Endothelial cell of umbilical vein (primary cell): ENCODE measurements at regions not wholly inside any gene's neighbourhood (a gene's known extent, or its start where the extent isn't known, plus 50 kb on each side); places are given as distances from the start of the nearest gene placed in this dataset.

ENCODE experiments used
- BruUV-seq: library from RNA; stranded (reverse); fragments of 400-500 nt; replicated peaks from 2 replicates; lab custom pipeline; 2021; lab: Mats Ljungman, UMichigan
- CTCF ChIA-PET: fragments of 300-600, 350-600 bp; sonication (Branson Sonifier 250); formaldehyde crosslinking; loops from one replicate; lab custom pipeline; 2021; ENCODE audit warnings: antibody characterized with exemption, inconsistent platforms; lab: Charles Lee
- POLR2A ChIA-PET: fragments of 300-600, 350-600 bp; sonication (Branson Sonifier 250); formaldehyde crosslinking; loops from one replicate; lab custom pipeline; 2021; ENCODE audit warnings: antibody characterized with exemption, inconsistent platforms; lab: Charles Lee
- DNase-seq: peaks from one replicate; pipeline ENCODE4 v3.0.0-alpha.2; 2011; ENCODE audit warnings: low read depth, low spot score
- FAIRE-seq: peaks from 2 replicates; lab custom pipeline; 2011; peaks lifted over from hg19 to GRCh38; lab: Jason Lieb, UNC
- H2AFZ ChIP-seq: 2 replicates; pipeline ENCODE4 v1.6.0; 2012; ENCODE audit warnings: low read depth, low read length, control low read depth, inconsistent platforms
- H3K27ac ChIP-seq: 2 replicates; pipeline ENCODE4 v1.5.1; 2011; ENCODE audit warnings: low read depth, mild to moderate bottlenecking, control low read depth, low read length, moderate library complexity; ENCODE audit not compliant: insufficient read depth
- H3K27me3 ChIP-seq, 2 experiments: 2 replicates each; pipeline versions ENCODE4 v1.6.0 to v1.6.1; 2011; ENCODE audit warnings: low read length in 2 of 2, mixed read lengths in 1 of 2; ENCODE audit not compliant: control insufficient read depth in 2 of 2, insufficient read depth in 2 of 2
- H3K36me3 ChIP-seq, 2 experiments: 2 replicates in 1 of 2; 3 replicates in 1 of 2; pipeline ENCODE4 v1.5.1; 2011; ENCODE audit warnings: low read length in 2 of 2, mild to moderate bottlenecking in 1 of 2, moderate library complexity in 1 of 2; ENCODE audit not compliant: control insufficient read depth in 2 of 2, insufficient read depth in 2 of 2; ENCODE audit errors: extremely low read depth in 1 of 2
- H3K4me1 ChIP-seq: 3 replicates; pipeline ENCODE4 v1.5.1; 2011; ENCODE audit warnings: mild to moderate bottlenecking, low read length; ENCODE audit not compliant: control insufficient read depth, insufficient read depth; ENCODE audit errors: extremely low read depth
- H3K4me2 ChIP-seq: 2 replicates; pipeline ENCODE4 v1.6.1; 2011; ENCODE audit warnings: low read length, control low read depth, mixed read lengths; ENCODE audit not compliant: insufficient read depth
- H3K4me3 ChIP-seq, 3 experiments: fragments of 200-600 bp in 1 of 3; sonication (generic), shearing (Covaris generic) in 1 of 3; replicated peaks in 1 of 3; 2 replicates each; pipeline ENCODE4 v1.5.1; 2011 to 2016; ENCODE audit warnings: control low read depth in 3 of 3, low read length in 3 of 3, mild to moderate bottlenecking in 2 of 3, inconsistent platforms in 1 of 3, low read depth in 1 of 3, moderate library complexity in 1 of 3; ENCODE audit not compliant: insufficient read depth in 1 of 3
- H3K79me2 ChIP-seq: 2 replicates; pipeline ENCODE4 v1.6.0; 2012; ENCODE audit warnings: low read length, inconsistent platforms; ENCODE audit not compliant: control insufficient read depth, insufficient read depth
- H3K9ac ChIP-seq: replicated peaks from 2 replicates; pipeline ENCODE3; 2011; ENCODE audit warnings: low read length, control low read depth; ENCODE audit not compliant: insufficient read depth; ENCODE audit errors: extremely low read depth
- H3K9me1 ChIP-seq: replicated peaks from 3 replicates; pipeline ENCODE4 v1.6.0; 2011; ENCODE audit warnings: mild to moderate bottlenecking, low read length; ENCODE audit not compliant: control insufficient read depth, insufficient read depth; ENCODE audit errors: extremely low read depth
- H3K9me3 ChIP-seq: replicated peaks from 2 replicates; pipeline ENCODE4 v1.5.1; 2012; ENCODE audit warnings: low read length, inconsistent platforms; ENCODE audit not compliant: control insufficient read depth, insufficient read depth
- H4K20me1 ChIP-seq: replicated peaks from 2 replicates; pipeline ENCODE3; 2011; ENCODE audit warnings: mild to moderate bottlenecking, low read length; ENCODE audit not compliant: control insufficient read depth, insufficient read depth; ENCODE audit errors: extremely low read depth
- CTCF ChIP-seq, 2 donors: IDR thresholded peaks; 1 replicate in 1 of 2; 2 replicates in 1 of 2; pipeline ENCODE4 v1.5.1; 2011; ENCODE audit warnings: low read length in 2 of 2, mild to moderate bottlenecking in 2 of 2, moderate library complexity in 2 of 2, control low read depth in 1 of 2, inconsistent platforms in 1 of 2, low read depth in 1 of 2; ENCODE audit not compliant: insufficient read depth in 1 of 2; ENCODE audit errors: extremely low read depth in 1 of 2
- EZH2 ChIP-seq: IDR thresholded peaks from 2 replicates; pipeline ENCODE4 v1.6.1; 2012; ENCODE audit warnings: borderline replicate concordance, low read depth, mild to moderate bottlenecking, moderate library complexity, low read length, inconsistent platforms; ENCODE audit not compliant: severe bottlenecking
- FOS ChIP-seq: IDR thresholded peaks from 2 replicates; pipeline ENCODE4 v1.6.1; 2011; ENCODE audit warnings: mild to moderate bottlenecking, low read length, moderate library complexity, borderline replicate concordance; ENCODE audit not compliant: insufficient read depth
- GATA2 ChIP-seq: IDR thresholded peaks from 2 replicates; pipeline ENCODE4 v1.7.0; 2011; ENCODE audit warnings: low read depth, mild to moderate bottlenecking, moderate library complexity, mixed read lengths, low read length; ENCODE audit not compliant: insufficient read length, insufficient read depth
- JUN ChIP-seq: IDR thresholded peaks from 2 replicates; pipeline ENCODE4 v1.6.1; 2011; ENCODE audit warnings: borderline replicate concordance, low read depth; ENCODE audit not compliant: insufficient read length, insufficient read depth
- MAX ChIP-seq: IDR thresholded peaks from 2 replicates; pipeline ENCODE4 v1.6.1; 2011; ENCODE audit not compliant: insufficient read depth, insufficient read length
- MYC ChIP-seq: IDR thresholded peaks from one replicate; pipeline ENCODE4 v1.6.1; 2011; ENCODE audit warnings: mild to moderate bottlenecking, low read depth, low read length
- POLR2A ChIP-seq: IDR thresholded peaks from 2 replicates; pipeline ENCODE4 v1.6.1; 2012; ENCODE audit warnings: low read depth, mild to moderate bottlenecking, control low read depth, low read length
- POLR2AphosphoS5 ChIP-seq: IDR thresholded peaks from 2 replicates; pipeline ENCODE4 v1.6.1; 2012; ENCODE audit warnings: low read depth, mild to moderate bottlenecking, control low read depth, low read length, moderate library complexity; ENCODE audit not compliant: insufficient read depth
- dilution Hi-C: fragments of 300-500 bp; cut with MboI; formaldehyde crosslinking; loops from one replicate; pipeline ENCODE4 v1.15.0; 2019; ENCODE audit warnings: low sequenced_read_pairs; ENCODE audit not compliant: extremely low pct_ligation_motif_present
- intact Hi-C: fragments of 100-400 bp; cut with micrococcal nuclease; formaldehyde crosslinking; loops from one replicate; pipeline ENCODE4 v1.10.0; 2022

GRCh38 chr7:106420736-106421135 lies 136.0 kb upstream of the NAMPT start:
- DNase-seq: no peak
- Histone ChIP-seq H3K9me1 (no peaks in the 10 kb centered on the region), H2AFZ (no peak overlapping the region), H3K27ac (no peak overlapping the region), H4K20me1 (no peaks in the 10 kb centered on the region), H3K79me2 (no peaks in the 10 kb centered on the region), H3K4me2 (no peak overlapping the region), H3K4me3 (no peak overlapping the region), H3K27me3 (no peaks in the 10 kb centered on the region), H3K9me3 (no peaks in the 10 kb centered on the region), H3K36me3 (no peaks in the 10 kb centered on the region), H3K4me1 (peaks cover 14% of the 10 kb centered on the region), H3K9ac (no peak overlapping the region)
- ChIA-PET CTCF (interaction anchor here (1.1 to 1.9 kb wide), 3 partner anchors 41 to 244 kb away, joined by 3 to 4 read pairs (median 4); no protein-coding TSS in a partner anchor), POLR2A (no interaction called here)
- TF ChIP-seq GATA2 (no peak), FOS (no peak), MAX (no peak), EZH2 (no peak), MYC (no peak), JUN (no peak), POLR2A (no peak), POLR2AphosphoS5 (no peak), CTCF (IDR thresholded peaks at IDR 0.05; ENCODE audit: extremely low read depth in 1 of 2, insufficient read depth in 1 of 2, low read depth in 1 of 2, low read length in 2 of 2) (no peak)
- intact Hi-C loops: no loop called here
- BruUV-seq: no TSS peak
- dilution Hi-C loops: no loop called here
- no peak for FAIRE-seq
